ENCODE measurements at regions not wholly inside any gene's neighbourhood (a gene's known extent, or its start where the extent isn't known, plus 50 kb on each side); places are given as distances from the start of the nearest gene placed in this dataset.

GRCh38 chr5:86536396-86536795 lies 81.3 kb upstream of the COX7C start:
- intact Hi-C loops (cut with DNase I; ENCODE audit: low total_unique reads) = no loop called here

GRCh38 chr5:86542532-86542931 lies 75.2 kb upstream of the COX7C start:
- intact Hi-C loops (cut with DNase I; ENCODE audit: low total_unique reads) = no loop called here

More at GRCh38 chr5:86536396-86536795, 81.3 kb upstream of the COX7C start:
- peak in 1 of 2 donors; percentile 3 for DNase-seq
- Histone ChIP-seq H3K4me3 (no peak overlapping the region), H3K9me3 (no peaks in the 10 kb centered on the region), H3K36me3 (no peaks in the 10 kb centered on the region), H3K4me1 (no peaks in the 10 kb centered on the region), H3K27me3 (no peaks in the 10 kb centered on the region), H3K27ac (no peak overlapping the region)
- WGBS, 5 donors = 72 to 78% (median 76%) methylated on average over 3 of the region's 3 CpGs
- TF ChIP-seq POLR2A (IDR thresholded peaks at IDR 0.05) = no peak
- no peak for TF ChIP-seq EP300 (IDR thresholded peaks at IDR 0.05)
- no peak for TF ChIP-seq CTCF (IDR thresholded peaks at IDR 0.05)
- no peak for TF ChIP-seq POLR2AphosphoS5 (IDR thresholded peaks at IDR 0.05)

GRCh38 chr5:86546044-86546443 lies 71.7 kb upstream of the COX7C start:
- no peak for TF ChIP-seq POLR2AphosphoS5 (IDR thresholded peaks at IDR 0.05)
- no peak for TF ChIP-seq EP300 (IDR thresholded peaks at IDR 0.05)
- TF ChIP-seq CTCF (IDR thresholded peaks at IDR 0.05) = no peak
- no peak for TF ChIP-seq POLR2A (IDR thresholded peaks at IDR 0.05)
- no peak overlapping the region for H3K27ac ChIP-seq
- WGBS, 5 donors = 22 to 81% (median 33%) methylated on average over 2 of the region's 2 CpGs

More at GRCh38 chr5:86542532-86542931, 75.2 kb upstream of the COX7C start:
- Histone ChIP-seq H3K27me3 (no peaks in the 10 kb centered on the region), H3K27ac (no peak overlapping the region), H3K4me3 (no peak overlapping the region), H3K9me3 (no peaks in the 10 kb centered on the region), H3K4me1 (no peaks in the 10 kb centered on the region), H3K36me3 (no peaks in the 10 kb centered on the region)
- no peak for DNase-seq
- TF ChIP-seq POLR2A (IDR thresholded peaks at IDR 0.05) = no peak
- no peak for TF ChIP-seq EP300 (IDR thresholded peaks at IDR 0.05)
- no peak for TF ChIP-seq CTCF (IDR thresholded peaks at IDR 0.05)
- TF ChIP-seq POLR2AphosphoS5 (IDR thresholded peaks at IDR 0.05) = no peak
- 72 to 83% (median 77%) methylated on average over 3 of the region's 3 CpGs for WGBS, 5 donors

GRCh38 chr5:86546582-86546981 lies 71.2 kb upstream of the COX7C start:
- TF ChIP-seq POLR2AphosphoS5 (IDR thresholded peaks at IDR 0.05) (no peak), EP300 (IDR thresholded peaks at IDR 0.05) (no peak), CTCF (IDR thresholded peaks at IDR 0.05) (no peak)
- Histone ChIP-seq H3K27ac (no peak overlapping the region), H3K4me3 (no peak overlapping the region), H3K27me3 (no peaks in the 10 kb centered on the region), H3K4me1 (no peaks in the 10 kb centered on the region), H3K9me3 (no peaks in the 10 kb centered on the region), H3K36me3 (no peaks in the 10 kb centered on the region)
- 75 to 85% (median 82%) methylated on average over 4 of the region's 4 CpGs for WGBS, 5 donors
- DNase-seq = no peak
- intact Hi-C loops (cut with DNase I; ENCODE audit: low total_unique reads) = no loop called here

More at GRCh38 chr5:86546044-86546443, 71.7 kb upstream of the COX7C start:
- H3K4me3 ChIP-seq = no peak overlapping the region
- intact Hi-C loops (cut with DNase I; ENCODE audit: low total_unique reads) = no loop called here
- H3K9me3 ChIP-seq = no peaks in the 10 kb centered on the region
- no peaks in the 10 kb centered on the region for H3K36me3 ChIP-seq
- H3K4me1 ChIP-seq = no peaks in the 10 kb centered on the region
- DNase-seq = peak in 1 of 2 donors; percentile 5
- H3K27me3 ChIP-seq = no peaks in the 10 kb centered on the region

Measured in stomach (tissue), 8 donors.